Heart left ventricle (tissue), 16 donors: ENCODE measurements at regions not wholly inside any gene's neighbourhood (a gene's known extent, or its start where the extent isn't known, plus 50 kb on each side); places are given as distances from the start of the nearest gene placed in this dataset.

ENCODE experiments used
- ATAC-seq, 4 donors: fragments of 200-7000 bp; cut with Tn5 transposase; one replicate each; pipeline ENCODE4 v1.9.1; 2020 to 2022; ENCODE audit warnings: moderate library complexity in 4 of 4, mild to moderate bottlenecking in 3 of 4, moderate number of reproducible peaks in 1 of 4
- DNase-seq, 5 donors: peaks; one replicate each; pipeline ENCODE4 v3.0.0-alpha.2; 2020
- H3K27ac ChIP-seq, 12 donors: fragments of 200-600 bp; sonication (generic) in 4 of 12; one replicate each; pipeline versions ENCODE4 v1.5.0 to v1.8.0; 2016 to 2022; ENCODE audit warnings: mild to moderate bottlenecking in 2 of 12
- H3K27me3 ChIP-seq, 9 donors: fragments of 200-600 bp; sonication (generic) in 2 of 9; one replicate each; pipeline versions ENCODE4 v1.5.1 to v1.8.0; 2016 to 2022; ENCODE audit warnings: mild to moderate bottlenecking in 3 of 9
- H3K36me3 ChIP-seq, 9 donors: fragments of 200-600 bp; sonication (generic) in 2 of 9; one replicate each; pipeline versions ENCODE4 v1.5.0 to v1.8.0; 2018 to 2022; ENCODE audit warnings: mild to moderate bottlenecking in 2 of 9
- H3K4me1 ChIP-seq, 12 donors: fragments of 200-600 bp; sonication (generic) in 4 of 12; one replicate each; pipeline versions ENCODE4 v1.5.0 to v1.8.0; 2016 to 2022; ENCODE audit warnings: mild to moderate bottlenecking in 3 of 12
- H3K4me3 ChIP-seq, 12 donors: fragments of 200-600 bp; sonication (generic) in 4 of 12; one replicate each; pipeline versions ENCODE4 v1.5.0 to v1.8.0; 2017 to 2022; ENCODE audit warnings: mild to moderate bottlenecking in 9 of 12, moderate library complexity in 4 of 12
- H3K9me3 ChIP-seq, 12 donors: fragments of 200-600 bp; sonication (generic) in 4 of 12; one replicate each; pipeline versions ENCODE4 v1.5.0 to v1.8.0; 2016 to 2022; ENCODE audit warnings: mild to moderate bottlenecking in 1 of 12
- POLR2A ChIP-seq, 2 donors: fragments of 450-650 bp; IDR thresholded peaks; one replicate each; pipeline ENCODE4 v1.6.1; 2017; ENCODE audit warnings: antibody characterized with exemption in 2 of 2, mild to moderate bottlenecking in 2 of 2, moderate library complexity in 2 of 2
- WGBS, 4 donors: extraction: QIAGEN DNeasy Blood & Tissue Kit in 2 of 4; methylation state at CpG; one replicate each; pipeline versions ENCODE4 v1.1.5 to v1.1.7; 2013 to 2018; 5-methylcytosine and 5-hydroxymethylcytosine counted together
- intact Hi-C, 10 donors: fragments of 100-400 bp; cut with DNase I; formaldehyde crosslinking; loops; one replicate each; pipeline versions ENCODE4 v1.11.1 to v1.14.2; 2022
- TF ChIP-seq, protein P1 (sequence below), 12 donors: fragments of 200-600 bp; sonication (generic) in 4 of 12; IDR thresholded peaks; one replicate each; pipeline versions ENCODE4 v1.5.0 to v1.8.0; 2018 to 2022; ENCODE audit warnings: antibody characterized with exemption in 12 of 12, mild to moderate bottlenecking in 5 of 12
- donor health status: ischemic (EF 13 %, LVEDD 7.1; RV severe dilation, severe dysfunction).
- donor health status: healthy with polysubstance abuse.
- donor health status: DM: no; HTN: yes; CAD: no.
- donor health status: DM: no; HTN: no; CAD: no.
- donor health status: ischemic (EF 25% LVEDD 6.9; RV normal size, moderate dysfunction).
- donor health status: ischemic (EF 25% LVEDD 5.7; RV mildly dilated, moderate dysfunction).
- donor health status: healthy.
- donor health status: DM: yes; HTN: yes; CAD: no.
- donor health status: ischemic (EF 35%, LVEDD 5.7; RV mildly dilated, moderate dysfunction).
- donor health status: nonischemic (EF 11% LVEDD 7.7; RV severe dilation, severe dysfunction).
- donor health status: DM: yes; HTN: yes; CAD: no.
- donor health status: PGD.
- donor health status: ischemic (EF 29% LVEDD 5.4; RV normal size, mild dysfunction).
- donor health status: nonischemic (EF 23%, LVEDD 6.1; RV moderate dilation, normal function).

DNA sequence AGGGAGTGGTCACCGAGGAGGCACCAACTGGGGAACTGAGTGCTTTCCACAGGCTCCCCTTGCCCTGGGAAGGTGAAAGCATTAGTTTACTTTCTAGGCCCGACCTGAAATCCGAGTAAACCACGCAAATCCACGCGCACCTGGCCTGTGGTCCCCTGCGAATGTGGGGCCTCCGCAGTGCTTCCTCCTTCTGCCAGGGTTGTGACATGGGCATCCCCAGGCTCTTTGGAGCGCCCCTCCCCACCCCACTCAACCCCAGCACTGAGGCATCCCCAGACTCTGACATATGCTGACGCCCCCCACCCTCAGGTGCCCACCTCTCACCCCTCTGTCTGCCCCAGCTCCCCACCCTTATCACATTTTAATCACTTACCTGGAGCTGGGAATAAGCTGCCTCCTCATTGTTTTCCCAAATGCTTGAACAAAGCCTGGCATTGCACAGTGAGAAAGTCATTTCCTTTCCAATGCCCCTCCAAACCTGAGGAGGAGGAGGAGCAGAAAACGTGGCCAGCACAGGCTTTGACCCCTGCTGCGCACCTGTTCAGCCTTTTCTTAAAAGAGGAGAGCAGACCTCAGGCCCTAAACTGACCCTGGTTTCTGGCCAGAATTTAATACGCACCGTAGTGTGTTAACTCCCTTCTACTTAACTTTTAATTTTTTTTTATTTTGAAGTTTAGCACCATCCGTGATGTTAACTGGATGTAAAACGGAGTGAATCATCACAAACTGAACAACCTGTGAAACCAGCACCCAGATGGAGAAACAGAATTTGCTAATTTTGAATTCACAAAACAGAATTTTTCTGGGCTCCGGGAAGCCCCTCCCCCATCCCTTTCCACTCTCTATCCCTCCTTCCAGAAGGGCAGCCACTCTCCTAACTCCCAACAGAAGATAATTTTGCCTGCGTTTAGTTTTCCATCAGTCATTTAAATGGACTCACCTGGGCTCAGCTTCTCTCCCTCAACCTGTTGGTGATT lies 129.4 kb downstream of the WDR11 start:
- 53 to 66% (median 62%) methylated on average over 18 of the region's 18 CpGs for WGBS, 4 donors
- TF ChIP-seq, protein P1, sequence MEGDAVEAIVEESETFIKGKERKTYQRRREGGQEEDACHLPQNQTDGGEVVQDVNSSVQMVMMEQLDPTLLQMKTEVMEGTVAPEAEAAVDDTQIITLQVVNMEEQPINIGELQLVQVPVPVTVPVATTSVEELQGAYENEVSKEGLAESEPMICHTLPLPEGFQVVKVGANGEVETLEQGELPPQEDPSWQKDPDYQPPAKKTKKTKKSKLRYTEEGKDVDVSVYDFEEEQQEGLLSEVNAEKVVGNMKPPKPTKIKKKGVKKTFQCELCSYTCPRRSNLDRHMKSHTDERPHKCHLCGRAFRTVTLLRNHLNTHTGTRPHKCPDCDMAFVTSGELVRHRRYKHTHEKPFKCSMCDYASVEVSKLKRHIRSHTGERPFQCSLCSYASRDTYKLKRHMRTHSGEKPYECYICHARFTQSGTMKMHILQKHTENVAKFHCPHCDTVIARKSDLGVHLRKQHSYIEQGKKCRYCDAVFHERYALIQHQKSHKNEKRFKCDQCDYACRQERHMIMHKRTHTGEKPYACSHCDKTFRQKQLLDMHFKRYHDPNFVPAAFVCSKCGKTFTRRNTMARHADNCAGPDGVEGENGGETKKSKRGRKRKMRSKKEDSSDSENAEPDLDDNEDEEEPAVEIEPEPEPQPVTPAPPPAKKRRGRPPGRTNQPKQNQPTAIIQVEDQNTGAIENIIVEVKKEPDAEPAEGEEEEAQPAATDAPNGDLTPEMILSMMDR (IDR thresholded peaks at IDR 0.05): no peak
- no peak for TF ChIP-seq POLR2A (IDR thresholded peaks at IDR 0.05)
- no peak for DNase-seq
- ATAC-seq: no peak
- intact Hi-C loops: no loop called here
- H3K36me3 ChIP-seq: no peaks in the 10 kb centered on the region
- H3K27me3 ChIP-seq: peaks cover 5 to 62% (median 24%) of the 10 kb centered on the region in 9 donors
- H3K9me3 ChIP-seq: no peaks in the 10 kb centered on the region
- H3K4me1 ChIP-seq: peaks cover 0 to 12% (median 6%) of the 10 kb centered on the region in 12 donors
- H3K27ac ChIP-seq: peak overlapping the region in 1 of 12 donors; percentile 12
- no peak overlapping the region for H3K4me3 ChIP-seq

DNA sequence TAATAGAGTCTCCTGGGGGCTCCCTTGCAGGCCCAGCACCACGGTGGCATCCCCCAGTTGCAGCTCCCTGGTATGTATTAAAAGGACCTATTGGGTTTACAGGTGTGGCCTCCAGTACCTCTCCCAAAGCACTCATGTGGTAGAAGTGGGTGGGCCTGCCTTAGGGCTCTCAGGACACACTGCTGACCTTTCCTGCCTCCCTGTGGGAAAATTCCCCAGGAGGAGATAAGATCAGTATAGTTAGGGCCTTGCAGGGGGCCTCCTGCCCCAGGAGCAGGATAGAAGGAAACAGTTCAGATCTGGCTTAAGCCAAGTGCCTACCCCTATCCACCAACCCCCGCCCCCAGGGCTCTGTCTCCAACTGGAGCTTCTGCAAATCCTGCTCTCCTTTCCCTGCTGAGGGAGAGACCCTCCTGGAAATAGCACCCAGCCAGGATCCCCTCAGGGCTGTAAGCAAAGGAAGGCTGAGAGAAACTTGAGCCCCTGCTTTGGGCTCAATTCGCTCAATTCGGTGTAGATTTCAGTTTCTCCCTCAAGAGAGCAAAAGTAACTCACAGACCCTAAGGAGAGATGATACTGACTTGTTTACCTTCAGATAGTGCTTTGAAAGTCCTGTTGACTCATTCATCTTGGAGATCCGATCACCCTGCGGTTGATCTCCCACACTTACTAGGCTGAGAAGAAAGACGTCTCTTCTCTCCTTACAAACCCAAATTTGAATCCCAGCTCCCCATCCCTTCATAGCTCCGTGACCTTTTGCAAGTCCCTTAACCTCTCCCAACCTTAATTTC lies 130.6 kb downstream of the WDR11 start:
- no peaks in the 10 kb centered on the region for H3K36me3 ChIP-seq
- WGBS, 4 donors: 58 to 66% (median 61%) methylated on average over 7 to 8 of the region's 8 CpGs
- H3K9me3 ChIP-seq: no peaks in the 10 kb centered on the region
- no peak for DNase-seq
- H3K4me3 ChIP-seq: no peak overlapping the region
- H3K4me1 ChIP-seq: peaks cover 0 to 12% (median 6%) of the 10 kb centered on the region in 12 donors
- intact Hi-C loops: no loop called here
- no peak for ATAC-seq
- peaks cover under 1 to 50% (median 24%) of the 10 kb centered on the region in 9 donors for H3K27me3 ChIP-seq
- TF ChIP-seq, protein P1 (IDR thresholded peaks at IDR 0.05): no peak
- no peak for TF ChIP-seq POLR2A (IDR thresholded peaks at IDR 0.05)
- H3K27ac ChIP-seq: no peak overlapping the region

DNA sequence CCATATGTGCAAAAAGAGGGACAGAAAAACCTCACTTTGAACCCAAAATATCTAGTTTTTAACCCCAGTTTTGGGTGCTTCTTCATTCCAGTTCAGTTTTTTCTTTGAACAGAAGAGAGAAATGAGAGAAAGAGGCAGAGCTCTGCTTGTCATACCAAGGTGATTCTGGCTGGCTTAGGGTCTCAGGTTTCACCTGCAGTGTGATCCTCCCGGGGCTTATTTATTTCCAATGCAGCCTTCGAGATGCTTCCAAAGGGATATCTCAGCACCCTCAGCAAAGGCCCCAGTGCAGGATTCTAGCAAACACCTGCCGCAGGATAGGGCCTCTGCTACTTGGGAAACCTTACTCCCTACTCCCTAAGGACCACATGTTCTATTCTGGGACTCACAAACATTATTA lies 131.3 kb downstream of the WDR11 start:
- Histone ChIP-seq H3K27ac (no peak overlapping the region), H3K4me1 (peaks cover 0 to 12% (median 6%) of the 10 kb centered on the region in 12 donors), H3K9me3 (no peaks in the 10 kb centered on the region), H3K27me3 (peaks cover 0 to 48% (median 24%) of the 10 kb centered on the region in 9 donors), H3K36me3 (no peaks in the 10 kb centered on the region), H3K4me3 (no peak overlapping the region)
- WGBS, 4 donors: 42 to 51% (median 47%) methylated on average over 3 of the region's 3 CpGs
- TF ChIP-seq, protein P1 (IDR thresholded peaks at IDR 0.05): no peak
- TF ChIP-seq POLR2A (IDR thresholded peaks at IDR 0.05): no peak
- intact Hi-C loops: no loop called here
- no peak for ATAC-seq
- DNase-seq: no peak

DNA sequence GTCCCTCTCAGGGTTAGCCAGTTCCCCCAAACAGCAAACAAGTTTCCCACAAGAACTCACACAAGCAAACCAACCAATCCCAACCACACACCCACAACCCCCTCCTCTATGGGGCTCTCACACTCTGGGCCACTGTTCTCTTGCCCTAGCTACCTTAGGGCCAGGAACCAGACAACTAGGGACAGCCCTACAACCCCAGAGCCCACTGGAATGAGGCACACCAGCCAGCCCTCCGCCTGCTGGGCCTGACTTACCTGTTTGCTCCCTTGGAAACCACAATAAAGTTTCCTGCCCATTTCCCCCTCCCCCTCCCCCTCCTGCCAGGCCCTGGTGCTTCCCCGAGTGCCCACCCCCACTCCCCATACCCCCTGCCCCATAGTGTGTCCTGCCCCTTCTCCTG lies 132.6 kb downstream of the WDR11 start:
- peaks cover 0 to 12% (median 6%) of the 10 kb centered on the region in 12 donors for H3K4me1 ChIP-seq
- H3K27me3 ChIP-seq: peaks cover 0 to 37% (median 15%) of the 10 kb centered on the region in 9 donors
- no peak for TF ChIP-seq POLR2A (IDR thresholded peaks at IDR 0.05)
- TF ChIP-seq, protein P1 (IDR thresholded peaks at IDR 0.05): no peak
- no peak overlapping the region for H3K27ac ChIP-seq
- peaks cover 0 to 3% (median 0%) of the 10 kb centered on the region in 12 donors for H3K9me3 ChIP-seq
- 64 to 74% (median 70%) methylated on average over 2 of the region's 2 CpGs for WGBS, 4 donors
- no peak overlapping the region for H3K4me3 ChIP-seq
- H3K36me3 ChIP-seq: no peaks in the 10 kb centered on the region
- ATAC-seq (no peak), DNase-seq (no peak)
- intact Hi-C loops: no loop called here
